ENCODE measurements at regions not wholly inside any gene's neighbourhood (a gene's known extent, or its start where the extent isn't known, plus 50 kb on each side); places are given as distances from the start of the nearest gene placed in this dataset.
"Not testable (repeated sequence)": the region's sequence is repeated elsewhere in the genome, so short reads cannot be mapped to it uniquely, and the experiment has no call there.

GRCh38 chr12:37441371-37441770 is 875.2 kb upstream of the ALG10B start:
- peaks cover 26% of the 10 kb centered on the region for H3K9me3 ChIP-seq (ENCODE audit: control insufficient read depth, low read depth, low read length)
- H3K27ac ChIP-seq (ENCODE audit: low read length); H3K4me3 ChIP-seq (ENCODE audit: low read length); H3K36me3 ChIP-seq (ENCODE audit: control insufficient read depth, low read depth, low read length); H3K27me3 ChIP-seq (ENCODE audit: control insufficient read depth, insufficient read depth, low read length); H3K9ac ChIP-seq (ENCODE audit: low read length); H3K4me1 ChIP-seq (ENCODE audit: control insufficient read depth, low read depth, low read length): not testable (repeated sequence)

GRCh38 chr12:37455646-37456045 is 860.9 kb upstream of the ALG10B start:
- not testable (repeated sequence) for H3K27me3 ChIP-seq (ENCODE audit: control insufficient read depth, insufficient read depth, low read length); H3K4me1 ChIP-seq (ENCODE audit: control insufficient read depth, low read depth, low read length); H3K9ac ChIP-seq (ENCODE audit: low read length); H3K36me3 ChIP-seq (ENCODE audit: control insufficient read depth, low read depth, low read length); H3K27ac ChIP-seq (ENCODE audit: low read length); H3K4me3 ChIP-seq (ENCODE audit: low read length)
- peaks cover 31% of the 10 kb centered on the region for H3K9me3 ChIP-seq (ENCODE audit: control insufficient read depth, low read depth, low read length)

- H3K36me3 ChIP-seq (ENCODE audit: control insufficient read depth, low read depth, low read length); H3K27me3 ChIP-seq (ENCODE audit: control insufficient read depth, insufficient read depth, low read length); H3K27ac ChIP-seq (ENCODE audit: low read length); H3K4me1 ChIP-seq (ENCODE audit: control insufficient read depth, low read depth, low read length); H3K4me3 ChIP-seq (ENCODE audit: low read length); H3K9ac ChIP-seq (ENCODE audit: low read length): not testable (repeated sequence)
- H3K9me3 ChIP-seq (ENCODE audit: control insufficient read depth, low read depth, low read length) = peaks cover 12% of the 10 kb centered on the region
Observed at GRCh38 chr12:37497939-37498338, 818.6 kb upstream of the ALG10B start.

GRCh38 chr12:37510256-37510655 is 806.3 kb upstream of the ALG10B start:
- H3K4me3 ChIP-seq (ENCODE audit: low read length); H3K27ac ChIP-seq (ENCODE audit: low read length); H3K9ac ChIP-seq (ENCODE audit: low read length); H3K4me1 ChIP-seq (ENCODE audit: control insufficient read depth, low read depth, low read length); H3K36me3 ChIP-seq (ENCODE audit: control insufficient read depth, low read depth, low read length); H3K27me3 ChIP-seq (ENCODE audit: control insufficient read depth, insufficient read depth, low read length): not testable (repeated sequence)
- peaks cover 29% of the 10 kb centered on the region for H3K9me3 ChIP-seq (ENCODE audit: control insufficient read depth, low read depth, low read length)

- H3K9me3 ChIP-seq (ENCODE audit: control insufficient read depth, low read depth, low read length) = peaks cover 58% of the 10 kb centered on the region
- H3K36me3 ChIP-seq (ENCODE audit: control insufficient read depth, low read depth, low read length); H3K4me1 ChIP-seq (ENCODE audit: control insufficient read depth, low read depth, low read length); H3K27me3 ChIP-seq (ENCODE audit: control insufficient read depth, insufficient read depth, low read length); H3K27ac ChIP-seq (ENCODE audit: low read length); H3K4me3 ChIP-seq (ENCODE audit: low read length); H3K9ac ChIP-seq (ENCODE audit: low read length): not testable (repeated sequence)
Observed at GRCh38 chr12:37540581-37540980, 776.0 kb upstream of the ALG10B start.

- Histone ChIP-seq H3K27me3 (ENCODE audit: control insufficient read depth, insufficient read depth, low read length) (no peaks in the 10 kb centered on the region), H3K36me3 (ENCODE audit: control insufficient read depth, low read depth, low read length) (no peaks in the 10 kb centered on the region), H3K4me3 (ENCODE audit: low read length) (no peak overlapping the region), H3K4me1 (ENCODE audit: control insufficient read depth, low read depth, low read length) (no peaks in the 10 kb centered on the region), H3K27ac (ENCODE audit: low read length) (no peak overlapping the region), H3K9me3 (ENCODE audit: control insufficient read depth, low read depth, low read length) (peaks cover 59% of the 10 kb centered on the region), H3K9ac (ENCODE audit: low read length) (no peak overlapping the region)
Observed at GRCh38 chr12:37541356-37541755, 775.2 kb upstream of the ALG10B start.

- no peak overlapping the region for H3K9ac ChIP-seq (ENCODE audit: low read length)
- H3K9me3 ChIP-seq (ENCODE audit: control insufficient read depth, low read depth, low read length) = peaks cover 63% of the 10 kb centered on the region
- no peaks in the 10 kb centered on the region for H3K4me1 ChIP-seq (ENCODE audit: control insufficient read depth, low read depth, low read length)
- no peaks in the 10 kb centered on the region for H3K27me3 ChIP-seq (ENCODE audit: control insufficient read depth, insufficient read depth, low read length)
- no peaks in the 10 kb centered on the region for H3K36me3 ChIP-seq (ENCODE audit: control insufficient read depth, low read depth, low read length)
- H3K4me3 ChIP-seq (ENCODE audit: low read length) = no peak overlapping the region
- no peak overlapping the region for H3K27ac ChIP-seq (ENCODE audit: low read length)
Observed at GRCh38 chr12:37543131-37543965, 773.2 kb upstream of the ALG10B start.

- Histone ChIP-seq H3K4me3 (ENCODE audit: low read length) (no peak overlapping the region), H3K27me3 (ENCODE audit: control insufficient read depth, insufficient read depth, low read length) (no peaks in the 10 kb centered on the region), H3K9ac (ENCODE audit: low read length) (no peak overlapping the region), H3K4me1 (ENCODE audit: control insufficient read depth, low read depth, low read length) (no peaks in the 10 kb centered on the region), H3K36me3 (ENCODE audit: control insufficient read depth, low read depth, low read length) (no peaks in the 10 kb centered on the region), H3K9me3 (ENCODE audit: control insufficient read depth, low read depth, low read length) (peaks cover 67% of the 10 kb centered on the region), H3K27ac (ENCODE audit: low read length) (no peak overlapping the region)
Observed at GRCh38 chr12:37543966-37544668, 772.5 kb upstream of the ALG10B start.

- H3K27ac ChIP-seq (ENCODE audit: low read length); H3K9ac ChIP-seq (ENCODE audit: low read length); H3K4me1 ChIP-seq (ENCODE audit: control insufficient read depth, low read depth, low read length); H3K4me3 ChIP-seq (ENCODE audit: low read length); H3K27me3 ChIP-seq (ENCODE audit: control insufficient read depth, insufficient read depth, low read length); H3K36me3 ChIP-seq (ENCODE audit: control insufficient read depth, low read depth, low read length): not testable (repeated sequence)
- peaks cover 63% of the 10 kb centered on the region for H3K9me3 ChIP-seq (ENCODE audit: control insufficient read depth, low read depth, low read length)
Observed at GRCh38 chr12:37544669-37545330, 771.8 kb upstream of the ALG10B start.

GRCh38 chr12:37545759-37546158 is 770.8 kb upstream of the ALG10B start:
- no peaks in the 10 kb centered on the region for H3K27me3 ChIP-seq (ENCODE audit: control insufficient read depth, insufficient read depth, low read length)
- no peaks in the 10 kb centered on the region for H3K4me1 ChIP-seq (ENCODE audit: control insufficient read depth, low read depth, low read length)
- no peaks in the 10 kb centered on the region for H3K36me3 ChIP-seq (ENCODE audit: control insufficient read depth, low read depth, low read length)
- no peak overlapping the region for H3K27ac ChIP-seq (ENCODE audit: low read length)
- H3K9ac ChIP-seq (ENCODE audit: low read length) = no peak overlapping the region
- H3K4me3 ChIP-seq (ENCODE audit: low read length) = no peak overlapping the region
- H3K9me3 ChIP-seq (ENCODE audit: control insufficient read depth, low read depth, low read length) = peaks cover 68% of the 10 kb centered on the region

- H3K4me3 ChIP-seq (ENCODE audit: low read length) = no peak overlapping the region
- H3K36me3 ChIP-seq (ENCODE audit: control insufficient read depth, low read depth, low read length) = no peaks in the 10 kb centered on the region
- H3K4me1 ChIP-seq (ENCODE audit: control insufficient read depth, low read depth, low read length) = no peaks in the 10 kb centered on the region
- H3K27ac ChIP-seq (ENCODE audit: low read length) = no peak overlapping the region
- H3K9ac ChIP-seq (ENCODE audit: low read length) = no peak overlapping the region
- H3K27me3 ChIP-seq (ENCODE audit: control insufficient read depth, insufficient read depth, low read length) = no peaks in the 10 kb centered on the region
- H3K9me3 ChIP-seq (ENCODE audit: control insufficient read depth, low read depth, low read length) = peaks cover 72% of the 10 kb centered on the region
Observed at GRCh38 chr12:37546206-37546605, 770.4 kb upstream of the ALG10B start.
